PC-9 (cell line): ENCODE measurements at regions not wholly inside any gene's neighbourhood (a gene's known extent, or its start where the extent isn't known, plus 50 kb on each side); places are given as distances from the start of the nearest gene placed in this dataset.

ENCODE experiments used
- BruUV-seq: library from RNA; stranded (reverse); fragments of 400-500 nt; replicated peaks from 2 replicates; lab custom pipeline; 2021; lab: Mats Ljungman, UMichigan
- CTCF ChIA-PET: fragments of 300-600 bp; sonication (Branson Sonifier 250); formaldehyde crosslinking; loops from one replicate; lab custom pipeline; 2022; ENCODE audit warnings: antibody characterized with exemption; lab: Charles Lee
- POLR2A ChIA-PET: fragments of 300-600 bp; sonication (Branson Sonifier 250); formaldehyde crosslinking; loops from one replicate; lab custom pipeline; 2022; ENCODE audit warnings: antibody characterized with exemption; ENCODE audit not compliant: unreplicated experiment; lab: Charles Lee
- DNase-seq, 2 experiments: peaks; one replicate each; pipeline versions ENCODE4 v3.0.0 to v3.0.0-alpha.2; 2015 to 2022; ENCODE audit warnings: mixed read lengths in 1 of 2
- H2AFZ ChIP-seq: fragments of 200-600 bp; sonication (generic); 2 replicates; pipeline ENCODE4 v1.8.1; 2017; ENCODE audit warnings: antibody characterized with exemption
- H3F3A ChIP-seq: fragments of 200-600 bp; sonication (generic); 2 replicates; pipeline ENCODE4 v1.8.1; 2017; ENCODE audit warnings: antibody characterized with exemption, mild to moderate bottlenecking, low read depth; ENCODE audit not compliant: insufficient read depth
- H3K27ac ChIP-seq: fragments of 200-600 bp; sonication (generic); 2 replicates; pipeline ENCODE4 v1.6.1; 2016; ENCODE audit warnings: mixed run types
- H3K27me3 ChIP-seq: fragments of 200-600 bp; sonication (generic); 2 replicates; pipeline ENCODE4 v1.6.1; 2016; ENCODE audit warnings: low read depth, mixed run types; ENCODE audit not compliant: insufficient read depth
- H3K36me3 ChIP-seq: fragments of 200-600 bp; sonication (generic); 2 replicates; pipeline ENCODE4 v1.6.1; 2016; ENCODE audit warnings: low read depth, mixed run types
- H3K4me1 ChIP-seq: fragments of 200-600 bp; sonication (generic); replicated peaks from 2 replicates; pipeline ENCODE4 v1.6.1; 2016; ENCODE audit warnings: mixed run types; ENCODE audit not compliant: insufficient read depth
- H3K4me2 ChIP-seq: fragments of 200-600 bp; sonication (generic); 2 replicates; pipeline ENCODE4 v1.6.1; 2017; ENCODE audit warnings: mixed run types
- H3K4me3 ChIP-seq: fragments of 200-600 bp; sonication (generic); 2 replicates; pipeline ENCODE4 v1.6.1; 2016; ENCODE audit warnings: mixed run types
- H3K79me2 ChIP-seq: fragments of 200-600 bp; sonication (generic); 2 replicates; pipeline ENCODE4 v1.6.1; 2017; ENCODE audit warnings: low read depth, mixed run types
- H3K9me2 ChIP-seq: fragments of 200-600 bp; sonication (generic); 2 replicates; pipeline ENCODE4 v1.8.1; 2017; ENCODE audit warnings: mild to moderate bottlenecking; ENCODE audit not compliant: insufficient read depth
- H3K9me3 ChIP-seq: fragments of 200-600 bp; sonication (generic); 2 replicates; pipeline ENCODE4 v1.8.1; 2016; ENCODE audit warnings: low read depth; ENCODE audit not compliant: insufficient read depth
- H4K20me1 ChIP-seq: fragments of 200-600 bp; sonication (generic); 2 replicates; pipeline ENCODE4 v1.8.1; 2017; ENCODE audit not compliant: insufficient read depth
- EZH2 ChIP-seq: fragments of 200-600 bp; sonication (generic); IDR thresholded peaks from 2 replicates; pipeline ENCODE4 v1.8.0; 2017; ENCODE audit warnings: antibody characterized with exemption, low read depth
- intact Hi-C: fragments of 100-400 bp; cut with micrococcal nuclease; formaldehyde crosslinking; loops from one replicate; pipeline ENCODE4 v1.10.0; 2022; ENCODE audit not compliant: unreplicated experiment
- TF ChIP-seq, protein P1 (sequence below): fragments of 200-600 bp; sonication (generic); conservative IDR thresholded peaks from 2 replicates; pipeline ENCODE4 v1.6.1; 2017; ENCODE audit warnings: mixed run types, antibody characterized with exemption, mild to moderate bottlenecking, moderate library complexity

DNA sequence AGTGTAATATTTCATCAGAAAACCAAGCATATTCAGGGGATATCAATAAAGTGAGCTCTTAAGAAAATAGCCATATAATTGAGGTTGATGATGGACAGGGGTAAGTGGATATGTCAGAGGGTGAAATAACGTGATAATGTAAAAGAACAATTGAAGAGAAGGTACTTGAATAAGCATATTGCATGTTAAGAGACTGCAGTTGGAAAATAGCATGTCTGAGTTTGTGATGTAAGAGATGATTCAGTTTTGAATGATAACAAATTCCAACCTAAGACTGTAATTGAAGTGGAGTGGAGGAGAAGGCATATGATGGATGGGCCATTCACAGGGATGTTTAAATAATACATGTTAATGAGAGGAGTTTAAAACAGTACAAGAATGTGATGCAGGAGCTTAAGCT lies 1633.5 kb downstream of the SLITRK1 start:
- Histone ChIP-seq H3K9me3 (no peaks in the 10 kb centered on the region), H3F3A (no peaks in the 10 kb centered on the region), H3K9me2 (no peaks in the 10 kb centered on the region), H3K4me1 (no peaks in the 10 kb centered on the region), H3K36me3 (no peaks in the 10 kb centered on the region), H3K79me2 (no peaks in the 10 kb centered on the region), H3K27me3 (no peaks in the 10 kb centered on the region), H3K4me3 (no peak overlapping the region), H3K4me2 (no peak overlapping the region), H3K27ac (no peak overlapping the region), H4K20me1 (no peaks in the 10 kb centered on the region), H2AFZ (no peak overlapping the region)
- intact Hi-C loops = no loop called here
- ChIA-PET POLR2A (no interaction called here), CTCF (no interaction called here)
- TF ChIP-seq, protein P1, sequence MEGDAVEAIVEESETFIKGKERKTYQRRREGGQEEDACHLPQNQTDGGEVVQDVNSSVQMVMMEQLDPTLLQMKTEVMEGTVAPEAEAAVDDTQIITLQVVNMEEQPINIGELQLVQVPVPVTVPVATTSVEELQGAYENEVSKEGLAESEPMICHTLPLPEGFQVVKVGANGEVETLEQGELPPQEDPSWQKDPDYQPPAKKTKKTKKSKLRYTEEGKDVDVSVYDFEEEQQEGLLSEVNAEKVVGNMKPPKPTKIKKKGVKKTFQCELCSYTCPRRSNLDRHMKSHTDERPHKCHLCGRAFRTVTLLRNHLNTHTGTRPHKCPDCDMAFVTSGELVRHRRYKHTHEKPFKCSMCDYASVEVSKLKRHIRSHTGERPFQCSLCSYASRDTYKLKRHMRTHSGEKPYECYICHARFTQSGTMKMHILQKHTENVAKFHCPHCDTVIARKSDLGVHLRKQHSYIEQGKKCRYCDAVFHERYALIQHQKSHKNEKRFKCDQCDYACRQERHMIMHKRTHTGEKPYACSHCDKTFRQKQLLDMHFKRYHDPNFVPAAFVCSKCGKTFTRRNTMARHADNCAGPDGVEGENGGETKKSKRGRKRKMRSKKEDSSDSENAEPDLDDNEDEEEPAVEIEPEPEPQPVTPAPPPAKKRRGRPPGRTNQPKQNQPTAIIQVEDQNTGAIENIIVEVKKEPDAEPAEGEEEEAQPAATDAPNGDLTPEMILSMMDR = no peak
- TF ChIP-seq EZH2 = no peak
- DNase-seq = no peak
- BruUV-seq = no TSS peak

DNA sequence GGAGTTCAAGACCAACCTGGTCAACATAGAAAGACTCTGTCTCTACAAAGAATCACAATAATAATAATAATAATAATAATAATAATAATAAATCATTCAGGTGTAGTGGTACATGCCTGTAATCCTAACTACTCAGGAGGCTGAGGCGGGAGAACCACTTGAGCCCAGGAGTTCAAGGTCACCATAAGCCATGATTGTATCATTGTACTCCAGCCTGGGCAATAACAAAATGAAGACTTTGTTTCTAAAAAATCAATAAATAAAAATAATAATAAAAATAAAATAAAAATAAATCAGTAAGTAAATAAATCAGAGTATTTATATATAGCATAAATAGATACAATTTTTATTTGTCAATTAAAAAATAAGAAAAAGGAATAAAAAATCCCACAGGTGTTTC lies 1636.4 kb downstream of the SLITRK1 start:
- no peaks in the 10 kb centered on the region for H3K9me3 ChIP-seq
- no peaks in the 10 kb centered on the region for H3K36me3 ChIP-seq
- intact Hi-C loops = no loop called here
- H3K9me2 ChIP-seq = no peaks in the 10 kb centered on the region
- H3K27ac ChIP-seq = no peak overlapping the region
- H3K4me2 ChIP-seq = no peak overlapping the region
- no peak overlapping the region for H2AFZ ChIP-seq
- no peaks in the 10 kb centered on the region for H4K20me1 ChIP-seq
- POLR2A ChIA-PET = no interaction called here
- H3K4me1 ChIP-seq = no peaks in the 10 kb centered on the region
- H3K27me3 ChIP-seq = no peaks in the 10 kb centered on the region
- CTCF ChIA-PET = no interaction called here
- no TSS peak for BruUV-seq
- TF ChIP-seq EZH2 = no peak
- TF ChIP-seq, protein P1 = no peak
- H3F3A ChIP-seq = no peaks in the 10 kb centered on the region
- no peaks in the 10 kb centered on the region for H3K79me2 ChIP-seq
- DNase-seq = no peak
- H3K4me3 ChIP-seq = no peak overlapping the region

DNA sequence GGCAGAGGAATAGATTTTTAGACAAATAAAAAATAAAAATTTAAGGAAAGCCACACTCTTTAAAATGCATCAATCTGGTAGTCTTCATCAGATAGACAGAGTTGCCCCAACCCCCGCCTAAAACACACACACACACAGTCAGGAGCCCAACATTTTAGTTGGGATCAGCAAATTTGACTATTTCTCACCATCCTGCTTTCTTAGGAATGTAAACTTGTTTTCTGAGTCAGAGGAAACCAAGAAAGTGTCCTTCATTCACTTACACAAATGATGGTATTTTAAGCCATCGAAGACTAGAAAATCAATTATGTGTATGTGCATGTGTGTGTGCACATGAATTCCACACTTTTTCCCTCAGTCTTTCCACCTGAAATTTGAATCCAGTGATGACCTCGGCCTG lies 1657.5 kb downstream of the SLITRK1 start:
- Histone ChIP-seq H3K27ac (no peak overlapping the region), H2AFZ (no peak overlapping the region), H3K4me1 (no peaks in the 10 kb centered on the region), H3K4me3 (no peak overlapping the region), H3F3A (no peaks in the 10 kb centered on the region), H3K9me2 (no peaks in the 10 kb centered on the region), H3K4me2 (no peak overlapping the region), H3K27me3 (no peaks in the 10 kb centered on the region), H3K36me3 (no peaks in the 10 kb centered on the region), H4K20me1 (no peaks in the 10 kb centered on the region), H3K9me3 (no peaks in the 10 kb centered on the region), H3K79me2 (no peaks in the 10 kb centered on the region)
- intact Hi-C loops = no loop called here
- TF ChIP-seq, protein P1 = no peak
- no peak for TF ChIP-seq EZH2
- no TSS peak for BruUV-seq
- CTCF ChIA-PET = no interaction called here
- POLR2A ChIA-PET = interaction anchor here (0.8 kb wide), 1 partner anchor 576 kb away, joined by 5 read pairs; no protein-coding TSS in a partner anchor
- no peak for DNase-seq
